Activated CD4-positive, alpha-beta T cell treated with anti-CD3 and anti-CD28 coated beads, Interleukin-2, amount 10 ng/mL, durations not matched to agents 7 days and 5 days (primary cell): ENCODE measurements at regions not wholly inside any gene's neighbourhood (a gene's known extent, or its start where the extent isn't known, plus 50 kb on each side); places are given as distances from the start of the nearest gene placed in this dataset.
A peak's percentile ranks its signal among the peaks of the same experiment; 100 is the strongest.
"Not testable (repeated sequence)": the region's sequence is repeated elsewhere in the genome, so short reads cannot be mapped to it uniquely, and the experiment has no call there.

Experiments used
- CTCF ChIA-PET: fragments of 350-600 bp; sonication (Branson Sonifier 250); formaldehyde crosslinking; loops from one replicate; lab custom pipeline; 2021; ENCODE audit warnings: antibody characterized with exemption; lab: Charles Lee
- POLR2A ChIA-PET: fragments of 350-600 bp; sonication (Branson Sonifier 250); formaldehyde crosslinking; loops from one replicate; lab custom pipeline; 2021; ENCODE audit warnings: antibody characterized with exemption; lab: Charles Lee
- DNase-seq: peaks from one replicate; pipeline ENCODE4 v3.0.0-alpha.2; 2020
- H3K27ac Mint-ChIP-seq: one replicate; pipeline ENCODE4 v1.8.0; 2021; ENCODE audit warnings: mild to moderate bottlenecking, moderate library complexity, mixed read lengths
- H3K27me3 Mint-ChIP-seq: one replicate; pipeline ENCODE4 v1.8.0; 2021; ENCODE audit warnings: mixed read lengths
- H3K36me3 Mint-ChIP-seq: one replicate; pipeline ENCODE4 v1.8.0; 2021; ENCODE audit warnings: low read depth, mixed read lengths
- H3K4me1 Mint-ChIP-seq: one replicate; pipeline ENCODE4 v1.8.0; 2021; ENCODE audit warnings: mixed read lengths
- H3K4me3 Mint-ChIP-seq: one replicate; pipeline ENCODE4 v1.8.0; 2021; ENCODE audit warnings: mild to moderate bottlenecking, moderate library complexity, mixed read lengths
- H3K9me3 Mint-ChIP-seq: one replicate; pipeline ENCODE4 v1.8.0; 2021; ENCODE audit warnings: mixed read lengths

DNA sequence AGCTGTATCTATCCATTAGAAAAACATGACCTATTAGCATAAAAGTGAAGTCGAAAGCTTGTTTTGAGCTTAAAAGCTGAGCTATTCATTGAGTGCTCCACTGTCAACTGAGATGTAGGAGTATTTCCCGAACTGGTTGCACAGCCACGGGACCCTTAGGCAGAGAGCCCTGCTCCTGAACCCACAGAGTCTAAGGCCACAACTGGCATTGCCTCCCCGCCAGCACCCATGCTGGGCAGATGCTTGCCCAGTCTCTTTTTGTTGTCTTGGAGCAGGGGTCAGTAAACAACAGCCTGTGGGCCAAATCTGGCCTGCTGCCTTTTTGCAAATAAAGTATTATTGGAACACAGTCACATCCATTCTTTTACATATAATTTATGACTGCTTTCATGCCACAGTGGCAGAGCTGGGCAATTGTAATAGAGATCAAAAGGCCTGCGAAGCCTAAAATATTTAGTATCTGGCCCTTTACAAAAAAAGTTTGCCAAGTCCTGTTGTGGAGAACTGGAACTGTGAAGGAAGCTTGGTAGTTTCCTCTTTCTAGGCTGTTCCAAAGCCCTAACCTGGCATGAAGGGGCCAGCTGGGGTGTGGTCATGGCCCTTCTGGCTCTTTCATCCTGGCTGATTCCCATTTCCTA is 58.4 kb upstream of the WAPL start:
- CTCF ChIA-PET: interaction anchor here (2.0 kb wide), 1 partner anchor 180 kb away, joined by 6 read pairs; no protein-coding TSS in a partner anchor
- DNase-seq: no peak
- Mint-ChIP-seq H3K27ac (no peak overlapping the region), H3K36me3 (no peaks in the 10 kb centered on the region), H3K4me3 (no peak overlapping the region), H3K9me3 (no peaks in the 10 kb centered on the region), H3K27me3 (no peaks in the 10 kb centered on the region), H3K4me1 (no peaks in the 10 kb centered on the region)
- POLR2A ChIA-PET: no interaction called here

DNA sequence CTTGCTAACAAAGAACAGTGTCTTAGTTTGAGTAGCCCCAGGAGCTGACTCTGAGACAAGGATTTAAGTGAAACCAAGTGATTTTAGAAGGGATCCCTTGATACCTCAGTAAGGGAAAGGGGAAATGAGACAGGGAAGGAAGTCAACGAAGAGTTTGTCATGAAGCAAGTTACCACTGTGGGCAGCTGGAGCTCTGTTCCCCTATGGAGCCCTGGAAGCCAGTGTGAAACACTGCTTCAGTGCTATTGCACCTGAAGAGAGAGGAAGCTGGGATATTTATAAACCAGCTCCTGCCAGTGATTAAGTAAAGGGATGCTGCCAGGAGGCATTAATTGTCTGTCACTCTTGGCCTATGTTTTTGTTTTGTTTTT is 58.9 kb upstream of the WAPL start:
- peaks cover 3% of the 10 kb centered on the region for H3K4me1 Mint-ChIP-seq
- ChIA-PET CTCF (interaction anchor here (2.0 kb wide), 1 partner anchor 181 kb away, joined by 6 read pairs; no protein-coding TSS in a partner anchor), POLR2A (no interaction called here)
- no peak overlapping the region for H3K27ac Mint-ChIP-seq
- no peak overlapping the region for H3K4me3 Mint-ChIP-seq
- no peaks in the 10 kb centered on the region for H3K9me3 Mint-ChIP-seq
- no peaks in the 10 kb centered on the region for H3K27me3 Mint-ChIP-seq
- DNase-seq: no peak
- no peaks in the 10 kb centered on the region for H3K36me3 Mint-ChIP-seq

DNA sequence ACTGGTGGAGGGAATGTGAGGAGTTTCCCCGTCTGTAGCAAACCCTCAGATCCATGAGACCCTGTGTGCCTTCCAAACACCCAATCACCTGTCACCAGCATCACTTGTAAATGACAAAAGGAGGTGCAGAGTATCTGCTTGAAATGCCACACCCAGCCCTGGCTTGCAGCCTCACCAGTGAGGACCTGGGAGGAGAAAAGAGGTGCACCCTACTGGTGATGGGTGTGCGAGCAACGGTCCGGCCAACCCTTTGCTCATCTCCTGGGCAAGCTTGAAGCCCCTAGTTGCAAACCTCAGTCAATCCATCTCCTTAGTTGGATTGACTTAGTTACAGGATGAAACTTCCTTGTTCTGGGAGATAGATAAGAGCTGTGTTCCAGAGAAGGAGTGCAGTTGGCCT is 62.4 kb upstream of the WAPL start:
- H3K36me3 Mint-ChIP-seq: no peaks in the 10 kb centered on the region
- H3K9me3 Mint-ChIP-seq: no peaks in the 10 kb centered on the region
- H3K4me1 Mint-ChIP-seq: peaks cover 3% of the 10 kb centered on the region
- ChIA-PET CTCF (interaction anchor here (4.5 kb wide), 1 partner anchor 183 kb away, joined by 60 read pairs; no protein-coding TSS in a partner anchor), POLR2A (no interaction called here)
- no peak overlapping the region for H3K4me3 Mint-ChIP-seq
- no peaks in the 10 kb centered on the region for H3K27me3 Mint-ChIP-seq
- DNase-seq: peak; percentile 47
- no peak overlapping the region for H3K27ac Mint-ChIP-seq

DNA sequence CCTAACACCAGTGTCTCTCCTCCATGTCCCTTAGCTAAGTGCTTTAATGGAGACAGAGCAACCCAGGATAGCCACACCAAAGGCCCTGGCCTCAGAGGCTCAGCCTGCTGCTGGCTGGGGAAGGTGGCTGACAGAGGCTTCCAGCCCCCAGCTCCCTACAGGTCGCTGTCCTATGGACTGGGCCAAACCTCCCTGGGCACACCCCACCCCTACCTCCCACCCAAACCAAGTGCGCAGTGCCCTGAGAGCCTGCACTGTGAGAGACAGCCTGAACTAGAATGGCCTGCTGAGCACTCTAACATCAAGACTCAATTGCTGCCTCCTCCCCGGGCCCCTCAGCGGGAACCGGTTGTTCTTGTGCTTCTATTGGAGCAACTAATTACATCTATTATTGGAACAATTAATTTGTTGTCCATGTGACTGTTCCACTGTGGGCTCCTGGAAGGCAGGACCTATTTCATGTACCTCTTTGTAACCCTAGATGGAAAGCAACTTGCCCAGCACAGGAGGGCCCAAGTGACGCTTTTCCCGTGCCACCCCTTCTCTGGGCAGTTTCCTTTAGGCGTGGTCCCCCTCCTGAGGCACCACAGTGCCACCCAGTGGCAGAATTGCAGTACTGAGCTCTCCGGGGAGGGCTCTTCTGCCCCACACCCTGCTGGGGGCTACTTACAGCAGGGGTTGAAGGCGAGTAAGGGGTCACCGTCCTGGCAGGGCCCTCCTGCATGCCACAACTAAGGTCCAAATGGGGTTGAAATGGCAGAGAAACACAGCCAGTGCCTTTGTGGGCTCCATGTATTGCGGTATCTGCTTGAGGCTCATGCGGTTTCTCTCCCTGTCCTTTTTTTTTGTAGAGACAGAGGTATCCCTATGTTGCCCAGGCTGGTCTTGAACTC is 63.7 kb upstream of the WAPL start:
- Mint-ChIP-seq H3K9me3 (no peaks in the 10 kb centered on the region), H3K36me3 (no peaks in the 10 kb centered on the region), H3K27me3 (no peaks in the 10 kb centered on the region), H3K27ac (no peak overlapping the region), H3K4me1 (peaks cover 3% of the 10 kb centered on the region), H3K4me3 (no peak overlapping the region)
- ChIA-PET POLR2A (interaction anchor here (0.5 kb wide), 1 partner anchor 61 kb away, joined by 3 read pairs; no protein-coding TSS in a partner anchor), CTCF (interaction anchor here (0.6 to 4.5 kb wide), 11 partner anchors 9 to 198 kb away, joined by 3 to 60 read pairs (median 3); partner anchors contain the start of gene WAPL)
- DNase-seq: peak; percentile 76

DNA sequence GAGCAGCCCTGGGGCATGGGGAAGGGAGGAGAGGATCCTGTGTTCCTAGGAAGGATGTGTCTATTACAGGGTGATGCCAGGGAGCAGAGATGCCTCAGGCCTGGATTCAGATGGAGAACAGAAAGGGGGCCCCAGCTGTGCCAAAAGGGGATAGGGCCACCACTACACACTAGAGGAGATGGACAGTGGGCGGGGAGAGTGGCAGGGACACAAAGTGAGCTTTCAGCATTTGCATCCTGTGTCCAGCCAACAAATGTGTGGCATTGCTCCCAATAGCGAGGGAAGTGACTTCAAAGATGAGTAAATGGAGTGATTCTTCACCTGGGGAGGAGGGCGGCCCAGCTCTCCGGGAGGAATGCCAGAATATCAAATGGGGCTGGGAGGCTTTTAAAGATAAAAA is 64.9 kb upstream of the WAPL start:
- no peak for DNase-seq
- H3K27me3 Mint-ChIP-seq: no peaks in the 10 kb centered on the region
- no peaks in the 10 kb centered on the region for H3K36me3 Mint-ChIP-seq
- H3K4me1 Mint-ChIP-seq: peaks cover 3% of the 10 kb centered on the region
- CTCF ChIA-PET: interaction anchor here (0.6 to 4.5 kb wide), 4 partner anchors 10 to 195 kb away, joined by 3 to 60 read pairs (median 8); no protein-coding TSS in a partner anchor
- H3K4me3 Mint-ChIP-seq: no peak overlapping the region
- POLR2A ChIA-PET: no interaction called here
- no peaks in the 10 kb centered on the region for H3K9me3 Mint-ChIP-seq
- H3K27ac Mint-ChIP-seq: no peak overlapping the region

DNA sequence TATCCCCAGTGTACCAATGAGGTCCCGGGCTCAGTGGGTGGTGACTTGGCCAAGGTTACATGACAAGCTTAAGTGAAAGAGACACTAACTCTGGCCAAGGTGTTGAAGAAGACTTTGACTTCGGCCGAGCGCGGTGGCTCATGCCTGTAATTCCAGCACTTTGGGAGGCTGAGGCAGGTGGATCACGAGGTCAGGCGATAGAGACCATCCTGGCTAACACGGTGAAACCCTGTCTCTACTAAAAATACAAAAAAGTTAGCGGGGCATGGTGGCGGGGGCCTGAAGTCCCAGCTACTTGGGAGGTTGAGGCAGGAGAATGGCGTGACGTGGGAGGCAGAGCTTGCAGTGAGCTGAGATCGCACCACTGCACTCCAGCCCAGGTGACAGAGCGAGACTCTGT is 65.6 kb upstream of the OPN4 start:
- H3K27me3 Mint-ChIP-seq, H3K27ac Mint-ChIP-seq, H3K9me3 Mint-ChIP-seq, POLR2A ChIA-PET, CTCF ChIA-PET, DNase-seq, H3K36me3 Mint-ChIP-seq, H3K4me3 Mint-ChIP-seq, H3K4me1 Mint-ChIP-seq: not testable (repeated sequence)

GRCh38 chr10:86591436-86591835 is 62.9 kb upstream of the OPN4 start:
- H3K4me1 Mint-ChIP-seq: no peaks in the 10 kb centered on the region
- H3K36me3 Mint-ChIP-seq: no peaks in the 10 kb centered on the region
- no peak overlapping the region for H3K27ac Mint-ChIP-seq
- ChIA-PET CTCF (no interaction called here), POLR2A (no interaction called here)
- no peaks in the 10 kb centered on the region for H3K9me3 Mint-ChIP-seq
- no peaks in the 10 kb centered on the region for H3K27me3 Mint-ChIP-seq
- H3K4me3 Mint-ChIP-seq: no peak overlapping the region
- no peak for DNase-seq

DNA sequence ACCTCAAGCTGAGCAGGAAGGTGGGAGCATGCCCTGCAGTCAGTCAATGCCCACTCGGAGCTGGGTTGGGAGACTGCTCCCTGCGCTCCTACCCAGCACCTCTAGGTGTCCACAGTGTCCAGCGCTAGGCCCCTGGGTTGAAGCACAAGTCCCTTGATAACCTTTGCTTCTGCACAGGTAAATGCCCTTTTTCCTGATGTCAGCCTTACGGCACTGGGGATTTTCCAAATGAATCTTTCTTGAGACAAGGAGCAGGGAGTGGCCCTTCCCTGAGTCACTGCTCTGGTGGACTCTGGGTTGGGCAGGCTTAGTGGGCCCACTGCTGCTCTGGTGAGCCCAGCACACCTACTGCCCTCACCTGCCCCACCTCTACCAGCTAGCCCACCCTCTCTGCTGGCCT is 61.9 kb upstream of the OPN4 start:
- H3K9me3 Mint-ChIP-seq: no peaks in the 10 kb centered on the region
- ChIA-PET POLR2A (no interaction called here), CTCF (no interaction called here)
- H3K27me3 Mint-ChIP-seq: no peaks in the 10 kb centered on the region
- H3K36me3 Mint-ChIP-seq: no peaks in the 10 kb centered on the region
- no peak overlapping the region for H3K27ac Mint-ChIP-seq
- no peak overlapping the region for H3K4me3 Mint-ChIP-seq
- H3K4me1 Mint-ChIP-seq: no peaks in the 10 kb centered on the region
- DNase-seq: no peak

DNA sequence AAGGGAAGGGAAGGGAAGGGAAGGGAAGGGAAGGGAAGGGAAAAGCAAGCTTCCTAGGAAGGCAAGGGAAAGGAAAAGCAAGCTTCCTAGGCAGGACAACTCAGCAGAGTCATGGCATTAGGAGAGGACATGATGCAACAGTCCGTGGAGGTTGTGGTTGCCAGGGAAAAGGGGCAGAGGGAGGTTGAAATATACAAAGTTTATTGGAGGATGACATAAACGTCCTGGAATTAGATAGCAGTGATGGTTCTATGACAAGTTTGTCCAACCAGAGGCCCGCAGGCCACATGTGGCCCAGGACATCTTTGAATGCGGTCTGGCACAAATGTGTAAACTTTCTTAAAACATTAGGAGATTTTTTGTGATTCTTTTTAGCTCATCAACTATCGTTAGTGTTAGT is 59.8 kb upstream of the OPN4 start:
- CTCF ChIA-PET: no interaction called here

DNA sequence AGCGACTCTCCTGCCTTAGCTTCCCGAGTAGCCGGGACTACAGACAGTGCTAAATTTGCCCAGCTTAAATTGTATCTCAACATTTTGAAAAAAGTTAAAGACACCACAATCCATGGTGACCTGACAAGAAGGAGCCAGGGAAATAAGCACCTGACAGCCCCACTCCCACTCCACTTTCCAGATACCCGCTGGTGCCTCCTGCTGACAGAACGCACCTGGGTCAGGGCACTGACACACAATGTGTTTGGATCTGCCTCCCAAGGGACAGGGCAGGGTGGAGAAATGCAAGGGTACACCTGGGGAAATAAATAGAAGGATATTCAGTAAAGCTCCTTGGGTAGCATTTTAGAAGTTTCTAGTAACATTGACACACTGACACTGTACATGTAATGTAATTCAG is 58.9 kb upstream of the OPN4 start:
- DNase-seq: no peak
- Mint-ChIP-seq H3K36me3 (no peaks in the 10 kb centered on the region), H3K9me3 (no peaks in the 10 kb centered on the region), H3K4me1 (no peaks in the 10 kb centered on the region), H3K27me3 (no peaks in the 10 kb centered on the region), H3K27ac (no peak overlapping the region), H3K4me3 (no peak overlapping the region)
- CTCF ChIA-PET: interaction anchor here (0.7 kb wide), 1 partner anchor 399 kb away, joined by 3 read pairs; no protein-coding TSS in a partner anchor
- POLR2A ChIA-PET: interaction anchor here (0.7 kb wide), 1 partner anchor 48 kb away, joined by 4 read pairs; no protein-coding TSS in a partner anchor

More for the DNA sequence above, 59.8 kb upstream of the OPN4 start:
- Mint-ChIP-seq H3K27ac (no peak overlapping the region), H3K4me1 (no peaks in the 10 kb centered on the region), H3K9me3 (no peaks in the 10 kb centered on the region), H3K4me3 (no peak overlapping the region), H3K27me3 (no peaks in the 10 kb centered on the region), H3K36me3 (no peaks in the 10 kb centered on the region)
- POLR2A ChIA-PET: no interaction called here
- DNase-seq: no peak

- Mint-ChIP-seq H3K9me3 (no peaks in the 10 kb centered on the region), H3K36me3 (no peaks in the 10 kb centered on the region), H3K4me1 (no peaks in the 10 kb centered on the region), H3K27ac (no peak overlapping the region), H3K4me3 (no peak overlapping the region), H3K27me3 (peaks cover 4% of the 10 kb centered on the region)
- DNase-seq: no peak
- POLR2A ChIA-PET: no interaction called here
- CTCF ChIA-PET: no interaction called here
Observed at GRCh38 chr10:86596266-86596665, 58.1 kb upstream of the OPN4 start.

DNA sequence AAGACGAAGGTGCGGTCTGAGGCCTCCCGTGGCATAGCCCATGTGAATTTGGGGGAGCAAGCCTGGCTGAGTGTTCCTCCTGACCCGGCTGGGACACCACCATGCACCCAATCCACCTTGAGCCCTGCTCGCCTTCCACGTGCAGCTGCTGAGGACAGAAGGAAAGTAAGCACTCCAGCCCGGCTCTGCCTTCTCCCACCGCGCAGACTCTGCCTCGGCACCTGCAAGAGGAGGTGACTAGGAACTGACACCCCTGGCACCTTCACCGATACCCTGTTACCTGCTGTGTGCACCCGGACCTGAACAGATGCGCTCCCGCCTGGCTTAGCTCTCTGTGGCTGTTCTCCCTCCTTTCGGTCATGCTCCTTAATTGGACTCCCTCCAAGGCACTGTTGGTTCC is 57.0 kb upstream of the OPN4 start:
- Mint-ChIP-seq H3K4me1 (no peaks in the 10 kb centered on the region), H3K36me3 (no peaks in the 10 kb centered on the region), H3K27ac (no peak overlapping the region), H3K27me3 (peaks cover 4% of the 10 kb centered on the region), H3K9me3 (no peaks in the 10 kb centered on the region), H3K4me3 (no peak overlapping the region)
- ChIA-PET CTCF (interaction anchor here (0.6 kb wide), 1 partner anchor 283 kb away, joined by 3 read pairs; no protein-coding TSS in a partner anchor), POLR2A (no interaction called here)
- no peak for DNase-seq

- no peak overlapping the region for H3K27ac Mint-ChIP-seq
- ChIA-PET CTCF (no interaction called here), POLR2A (no interaction called here)
- H3K36me3 Mint-ChIP-seq: no peaks in the 10 kb centered on the region
- no peaks in the 10 kb centered on the region for H3K4me1 Mint-ChIP-seq
- H3K4me3 Mint-ChIP-seq: no peak overlapping the region
- H3K27me3 Mint-ChIP-seq: peaks cover 4% of the 10 kb centered on the region
- no peaks in the 10 kb centered on the region for H3K9me3 Mint-ChIP-seq
- no peak for DNase-seq
Observed at GRCh38 chr10:86598151-86598550, 56.2 kb upstream of the OPN4 start.
